ENCODE measurements at regions not wholly inside any gene's neighbourhood (a gene's known extent, or its start where the extent isn't known, plus 50 kb on each side); places are given as distances from the start of the nearest gene placed in this dataset.

DNA sequence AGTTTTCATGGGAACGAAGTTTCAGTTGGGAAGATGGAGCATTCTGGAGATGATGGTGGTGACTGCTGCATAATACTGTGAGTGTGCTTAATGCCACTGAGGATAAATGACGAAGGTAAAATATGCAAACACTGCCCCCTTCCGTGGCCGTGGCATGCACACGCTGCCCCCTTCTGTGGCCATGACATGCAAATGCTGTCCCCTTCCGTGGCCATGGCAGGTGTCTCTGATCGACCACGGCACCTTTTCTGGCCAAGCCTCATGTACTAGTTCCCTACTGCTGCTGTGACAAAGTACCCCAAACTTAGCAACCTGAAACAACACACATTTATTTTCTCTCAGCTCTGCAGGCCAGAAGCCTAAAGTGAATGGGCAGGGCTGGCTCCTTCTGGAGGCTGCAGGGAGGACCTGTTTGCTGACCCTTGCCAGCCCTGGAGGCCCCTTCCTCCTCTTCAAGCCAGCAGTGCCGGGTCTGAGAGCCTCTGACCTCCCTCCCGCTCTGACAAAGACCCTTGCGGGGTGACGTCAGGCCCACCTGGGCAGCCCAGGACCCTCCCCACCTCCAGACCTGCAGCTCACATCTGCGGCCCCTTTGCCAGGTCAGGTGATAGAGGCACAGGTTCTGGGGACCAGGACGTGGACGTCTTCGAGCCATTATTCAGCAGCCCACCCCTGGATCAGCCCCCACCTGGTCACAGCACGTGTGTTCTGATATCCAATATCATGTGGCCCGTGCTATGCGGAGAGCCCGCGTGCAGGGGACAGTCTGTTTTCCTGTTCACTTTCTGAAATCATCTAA lies 82.0 kb downstream of the MICALL2 start:
- TF ChIP-seq, protein P1, sequence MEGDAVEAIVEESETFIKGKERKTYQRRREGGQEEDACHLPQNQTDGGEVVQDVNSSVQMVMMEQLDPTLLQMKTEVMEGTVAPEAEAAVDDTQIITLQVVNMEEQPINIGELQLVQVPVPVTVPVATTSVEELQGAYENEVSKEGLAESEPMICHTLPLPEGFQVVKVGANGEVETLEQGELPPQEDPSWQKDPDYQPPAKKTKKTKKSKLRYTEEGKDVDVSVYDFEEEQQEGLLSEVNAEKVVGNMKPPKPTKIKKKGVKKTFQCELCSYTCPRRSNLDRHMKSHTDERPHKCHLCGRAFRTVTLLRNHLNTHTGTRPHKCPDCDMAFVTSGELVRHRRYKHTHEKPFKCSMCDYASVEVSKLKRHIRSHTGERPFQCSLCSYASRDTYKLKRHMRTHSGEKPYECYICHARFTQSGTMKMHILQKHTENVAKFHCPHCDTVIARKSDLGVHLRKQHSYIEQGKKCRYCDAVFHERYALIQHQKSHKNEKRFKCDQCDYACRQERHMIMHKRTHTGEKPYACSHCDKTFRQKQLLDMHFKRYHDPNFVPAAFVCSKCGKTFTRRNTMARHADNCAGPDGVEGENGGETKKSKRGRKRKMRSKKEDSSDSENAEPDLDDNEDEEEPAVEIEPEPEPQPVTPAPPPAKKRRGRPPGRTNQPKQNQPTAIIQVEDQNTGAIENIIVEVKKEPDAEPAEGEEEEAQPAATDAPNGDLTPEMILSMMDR (IDR thresholded peaks at IDR 0.05; ENCODE audit: borderline replicate concordance, extremely low read depth, low read length, poor library complexity, severe bottlenecking): no peak
- TF ChIP-seq EZH2 (IDR thresholded peaks at IDR 0.05; ENCODE audit: borderline replicate concordance, low read depth, low read length, severe bottlenecking): no peak

All from DND-41 (cell line).